ENCODE measurements at regions not wholly inside any gene's neighbourhood (a gene's known extent, or its start where the extent isn't known, plus 50 kb on each side); places are given as distances from the start of the nearest gene placed in this dataset.

DNA sequence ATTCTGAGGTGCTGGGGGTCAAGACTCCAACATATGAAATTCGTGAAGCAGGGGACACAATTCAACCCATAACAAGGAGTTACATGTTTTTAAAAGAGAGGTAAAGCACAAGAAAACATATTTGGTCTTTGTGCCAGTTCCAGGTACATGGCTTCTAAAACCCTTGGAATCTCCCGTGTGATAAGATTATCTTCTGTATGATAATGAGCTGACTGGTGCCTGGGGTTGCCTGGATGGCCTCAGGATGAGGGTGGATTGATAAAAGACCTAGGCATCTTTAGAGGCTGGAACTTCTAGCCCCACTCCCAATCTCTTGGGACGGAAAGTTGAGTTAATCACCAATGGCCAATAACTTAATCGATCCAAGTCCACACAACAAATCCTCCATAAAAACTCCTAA is 87.0 kb downstream of the FAM217A start:
- Histone ChIP-seq H3K27me3 (no peaks in the 10 kb centered on the region), H3K36me3 (no peaks in the 10 kb centered on the region), H3K9me3 (no peaks in the 10 kb centered on the region), H3K4me3 (no peak overlapping the region), H3K27ac (no peak overlapping the region), H3K4me1 (peaks cover 0 to 4% (median 1%) of the 10 kb centered on the region in 4 donors)
- TF ChIP-seq POLR2A (IDR thresholded peaks at IDR 0.05) = no peak
- TF ChIP-seq, protein P1, sequence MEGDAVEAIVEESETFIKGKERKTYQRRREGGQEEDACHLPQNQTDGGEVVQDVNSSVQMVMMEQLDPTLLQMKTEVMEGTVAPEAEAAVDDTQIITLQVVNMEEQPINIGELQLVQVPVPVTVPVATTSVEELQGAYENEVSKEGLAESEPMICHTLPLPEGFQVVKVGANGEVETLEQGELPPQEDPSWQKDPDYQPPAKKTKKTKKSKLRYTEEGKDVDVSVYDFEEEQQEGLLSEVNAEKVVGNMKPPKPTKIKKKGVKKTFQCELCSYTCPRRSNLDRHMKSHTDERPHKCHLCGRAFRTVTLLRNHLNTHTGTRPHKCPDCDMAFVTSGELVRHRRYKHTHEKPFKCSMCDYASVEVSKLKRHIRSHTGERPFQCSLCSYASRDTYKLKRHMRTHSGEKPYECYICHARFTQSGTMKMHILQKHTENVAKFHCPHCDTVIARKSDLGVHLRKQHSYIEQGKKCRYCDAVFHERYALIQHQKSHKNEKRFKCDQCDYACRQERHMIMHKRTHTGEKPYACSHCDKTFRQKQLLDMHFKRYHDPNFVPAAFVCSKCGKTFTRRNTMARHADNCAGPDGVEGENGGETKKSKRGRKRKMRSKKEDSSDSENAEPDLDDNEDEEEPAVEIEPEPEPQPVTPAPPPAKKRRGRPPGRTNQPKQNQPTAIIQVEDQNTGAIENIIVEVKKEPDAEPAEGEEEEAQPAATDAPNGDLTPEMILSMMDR (IDR thresholded peaks at IDR 0.05) = no peak
- DNase-seq = no peak

GRCh38 chr6:3996349-3996748 is 82.6 kb downstream of the FAM217A start:
- no peaks in the 10 kb centered on the region for H3K9me3 ChIP-seq
- no peak for DNase-seq
- H3K4me1 ChIP-seq = no peaks in the 10 kb centered on the region
- no peak for TF ChIP-seq POLR2A (IDR thresholded peaks at IDR 0.05)
- TF ChIP-seq, protein P1 (IDR thresholded peaks at IDR 0.05) = no peak
- H3K27ac ChIP-seq = no peak overlapping the region
- no peaks in the 10 kb centered on the region for H3K27me3 ChIP-seq
- H3K4me3 ChIP-seq = no peak overlapping the region
- H3K36me3 ChIP-seq = no peaks in the 10 kb centered on the region

DNA sequence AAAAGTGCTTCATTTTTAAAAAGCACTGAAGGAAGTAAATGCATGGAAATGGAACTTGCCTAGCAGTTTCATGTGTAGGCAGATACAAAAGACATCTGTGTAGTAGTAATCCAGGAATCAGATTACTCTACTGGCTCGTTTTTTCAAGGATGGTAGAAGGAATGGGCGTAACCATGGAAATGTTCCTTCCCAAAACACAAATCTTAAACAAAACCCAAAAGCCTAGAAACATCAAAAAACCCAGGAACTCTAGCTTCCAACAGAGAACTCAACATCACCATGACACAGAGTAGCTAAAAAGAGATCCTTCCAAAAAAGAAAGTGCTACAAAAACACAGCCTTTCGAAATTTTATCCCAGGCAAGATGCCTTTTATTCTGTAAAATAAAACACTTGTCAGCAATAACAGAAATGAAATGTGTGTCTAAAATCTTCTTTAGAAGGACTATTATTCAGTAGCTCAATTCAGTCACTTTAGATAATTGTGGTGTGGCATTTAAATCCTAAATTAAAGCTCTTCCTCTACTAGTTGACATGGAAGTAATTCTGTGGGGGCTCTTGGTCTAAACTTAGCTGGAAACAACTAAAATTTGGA is 81.7 kb downstream of the FAM217A start:
- Histone ChIP-seq H3K27me3 (no peaks in the 10 kb centered on the region), H3K9me3 (no peaks in the 10 kb centered on the region), H3K36me3 (no peaks in the 10 kb centered on the region), H3K27ac (peak overlapping the region in 1 of 4 donors; percentile 39), H3K4me3 (no peak overlapping the region), H3K4me1 (no peaks in the 10 kb centered on the region)
- no peak for DNase-seq
- no peak for TF ChIP-seq POLR2A (IDR thresholded peaks at IDR 0.05)
- TF ChIP-seq, protein P1 (IDR thresholded peaks at IDR 0.05) = no peak

DNA sequence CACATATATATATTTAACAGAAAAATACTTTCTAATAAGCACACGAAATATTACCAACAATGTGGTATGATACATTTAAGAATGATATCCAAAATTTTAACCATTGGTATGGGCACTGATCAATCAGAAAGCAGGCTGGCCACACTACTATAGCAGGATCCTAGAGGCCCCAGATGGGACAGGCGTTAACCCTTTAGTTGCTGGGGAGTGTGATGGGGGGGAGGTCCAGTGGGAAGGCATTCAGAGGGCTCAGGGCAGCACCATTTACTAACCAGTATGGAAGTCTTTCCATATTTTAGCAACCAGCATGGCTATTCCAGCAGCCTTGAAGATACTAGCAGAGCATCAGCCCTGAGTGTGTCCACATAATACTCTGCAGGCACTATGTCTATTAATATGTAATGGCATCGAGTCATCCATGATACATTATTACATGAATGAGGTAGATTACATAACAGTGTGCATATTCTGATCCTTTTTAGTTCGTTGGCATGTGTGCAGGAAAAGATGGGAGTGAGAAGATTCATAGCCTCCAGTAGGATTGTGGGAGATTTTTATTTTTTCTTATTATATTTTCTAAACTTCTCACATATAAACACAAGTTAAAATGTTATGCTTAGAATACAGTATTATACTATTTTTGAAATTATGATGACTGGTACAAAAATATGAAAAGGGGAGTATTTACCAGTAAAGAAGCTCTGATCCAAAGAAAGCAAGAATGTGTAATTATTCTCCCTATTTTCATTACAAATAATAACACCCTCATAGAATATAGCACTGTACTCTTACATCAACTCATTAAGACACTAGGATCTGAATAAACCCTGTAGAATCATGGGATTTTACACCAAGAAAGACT is 78.9 kb downstream of the FAM217A start:
- Histone ChIP-seq H3K27me3 (no peaks in the 10 kb centered on the region), H3K4me1 (no peaks in the 10 kb centered on the region), H3K9me3 (no peaks in the 10 kb centered on the region), H3K4me3 (no peak overlapping the region), H3K36me3 (peaks cover 0 to 7% (median 0%) of the 10 kb centered on the region in 3 donors), H3K27ac (no peak overlapping the region)
- TF ChIP-seq, protein P1 (IDR thresholded peaks at IDR 0.05) = no peak
- TF ChIP-seq POLR2A (IDR thresholded peaks at IDR 0.05) = no peak
- no peak for DNase-seq

DNA sequence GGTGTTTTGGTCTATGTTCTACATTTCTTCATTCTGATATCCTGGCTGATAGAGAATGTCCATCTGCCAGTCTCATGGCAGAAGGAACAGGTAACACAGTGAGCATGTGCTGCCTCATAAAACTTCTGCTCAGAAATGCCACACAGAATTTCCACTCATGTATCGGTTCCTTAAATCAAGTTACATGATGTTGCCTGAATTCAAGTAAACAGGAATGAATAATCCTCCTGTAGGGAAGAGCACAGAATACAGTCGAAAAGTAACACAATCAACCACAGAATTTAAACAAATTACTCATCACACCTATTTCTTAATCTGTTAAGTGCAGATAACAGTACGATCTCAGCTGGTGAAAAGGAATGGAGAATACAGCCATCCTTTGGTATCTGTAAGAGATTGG is 74.7 kb downstream of the FAM217A start:
- Histone ChIP-seq H3K9me3 (no peaks in the 10 kb centered on the region), H3K4me3 (no peak overlapping the region), H3K4me1 (no peaks in the 10 kb centered on the region), H3K27ac (no peak overlapping the region), H3K27me3 (no peaks in the 10 kb centered on the region), H3K36me3 (peaks cover 0 to 7% (median 0%) of the 10 kb centered on the region in 3 donors)
- TF ChIP-seq POLR2A (IDR thresholded peaks at IDR 0.05) = no peak
- TF ChIP-seq, protein P1 (IDR thresholded peaks at IDR 0.05) = no peak
- DNase-seq = no peak
